ENCODE measurements at regions not wholly inside any gene's neighbourhood (a gene's known extent, or its start where the extent isn't known, plus 50 kb on each side); places are given as distances from the start of the nearest gene placed in this dataset.

GRCh38 chr4:77538144-77538543 is 67.5 kb upstream of the CXCL13 start:
- DNase-seq (peak; percentile 7), ATAC-seq (peak; percentile 65)
- no peak overlapping the region for H3K4me3 Mint-ChIP-seq
- peaks cover 9% of the 10 kb centered on the region for H3K4me1 Mint-ChIP-seq (ENCODE audit: low read depth)
- TF ChIP-seq CTCF (IDR thresholded peaks at IDR 0.05), result no peak
- H3K36me3 Mint-ChIP-seq (ENCODE audit: low read depth), result no peaks in the 10 kb centered on the region
- peaks cover 5% of the 10 kb centered on the region for H3K9me3 Mint-ChIP-seq
- H3K27ac Mint-ChIP-seq, result no peak overlapping the region
- ChIA-PET POLR2A (interaction anchor here (0.6 to 0.7 kb wide), 2 partner anchors 83 to 601 kb away, joined by 3 read pairs; no protein-coding TSS in a partner anchor), CTCF (interaction anchor here (1.2 kb wide), 1 partner anchor 63 kb away, joined by 4 read pairs; no protein-coding TSS in a partner anchor)
- H3K27me3 Mint-ChIP-seq, result peaks cover 32% of the 10 kb centered on the region
- intact Hi-C loops (cut with micrococcal nuclease), result no loop called here

- Mint-ChIP-seq H3K27me3 (peaks cover 32% of the 10 kb centered on the region), H3K27ac (no peak overlapping the region), H3K36me3 (ENCODE audit: low read depth) (no peaks in the 10 kb centered on the region), H3K4me1 (ENCODE audit: low read depth) (peaks cover 9% of the 10 kb centered on the region), H3K4me3 (no peak overlapping the region), H3K9me3 (peaks cover 4% of the 10 kb centered on the region)
- intact Hi-C loops (cut with micrococcal nuclease), result no loop called here
- peak; percentile 45 for ATAC-seq
- TF ChIP-seq CTCF (IDR thresholded peaks at IDR 0.05), result no peak
- ChIA-PET CTCF (interaction anchor here (1.2 kb wide), 1 partner anchor 62 kb away, joined by 4 read pairs; no protein-coding TSS in a partner anchor), POLR2A (no interaction called here)
- DNase-seq, result peak; percentile 5
Observed at GRCh38 chr4:77538574-77539157, 67.0 kb upstream of the CXCL13 start.

Data from activated CD8-positive, alpha-beta T cell treated with anti-CD3 and anti-CD28 coated beads for 36 hours (primary cell).